Stimulated activated naive CD4-positive, alpha-beta T cell treated with Interleukin-2 at 50 U/mL for 16 hours (primary cell): ENCODE measurements at regions not wholly inside any gene's neighbourhood (a gene's known extent, or its start where the extent isn't known, plus 50 kb on each side); places are given as distances from the start of the nearest gene placed in this dataset.
"Not testable (repeated sequence)": the region's sequence is repeated elsewhere in the genome, so short reads cannot be mapped to it uniquely, and the experiment has no call there.

ENCODE experiments used
- DNase-seq: peaks from one replicate; lab custom pipeline; 2025; lab: John Stamatoyannopoulos, UW

DNA sequence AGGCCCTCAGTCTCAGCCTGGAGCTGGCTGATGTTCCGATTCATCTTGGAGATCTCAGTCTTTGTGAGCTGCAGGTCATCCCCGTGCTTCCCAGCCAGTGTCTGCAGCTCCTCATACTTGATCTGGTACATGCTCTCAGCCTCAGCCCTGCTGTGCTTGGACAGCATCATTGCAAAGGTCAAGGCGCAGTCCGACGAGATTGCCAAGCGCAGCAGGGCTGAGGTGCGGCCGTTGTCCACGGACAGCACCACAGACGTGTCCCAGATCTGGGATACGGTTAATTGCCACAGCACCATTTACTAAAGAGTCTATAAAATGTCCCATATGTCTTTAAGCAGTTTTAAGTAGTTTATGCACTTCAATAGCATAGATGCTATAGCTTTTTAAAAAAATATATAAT, 965.7 kb downstream of the FSCB start:
- DNase-seq, result no peak

DNA sequence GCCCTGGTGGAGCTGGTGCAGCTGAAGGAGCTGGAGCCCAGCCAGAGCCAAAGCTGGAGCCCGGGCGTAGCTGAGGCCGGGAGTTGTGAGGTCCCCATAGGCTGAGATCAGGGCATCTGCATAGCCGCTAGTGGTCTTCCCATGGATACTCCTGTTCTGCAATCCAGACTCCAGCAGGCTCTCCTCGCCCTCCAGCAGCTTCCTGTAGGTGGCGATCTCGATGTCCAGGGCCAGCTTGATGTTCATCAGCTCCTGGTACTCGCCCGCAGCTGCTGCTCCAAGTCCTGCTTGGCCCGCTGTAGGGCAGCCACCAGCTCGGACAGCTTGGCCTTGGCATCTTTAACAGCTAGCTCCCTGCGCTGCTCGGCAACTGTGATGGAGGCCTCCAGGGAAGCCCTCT, 966.1 kb downstream of the FSCB start:
- DNase-seq, result no peak

DNA sequence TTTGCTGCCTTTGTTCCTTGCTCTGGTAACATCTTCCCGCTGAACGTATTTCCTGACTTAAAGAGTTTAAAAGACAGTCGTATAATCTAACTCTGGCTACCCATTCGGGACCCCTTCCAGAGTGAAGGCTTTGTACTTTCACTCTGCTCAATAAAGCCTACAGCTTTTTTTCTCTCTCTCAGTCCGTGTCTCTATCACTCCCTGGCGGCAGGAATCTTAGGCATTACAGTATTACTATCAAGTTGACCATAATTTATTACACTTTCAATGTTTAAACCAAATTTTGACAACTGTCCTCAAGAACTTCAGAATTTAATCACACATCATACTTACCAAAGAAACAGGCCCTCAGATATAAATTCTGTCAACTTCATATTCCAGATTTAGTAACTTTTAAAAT, 967.9 kb downstream of the FSCB start:
- DNase-seq, result no peak

DNA sequence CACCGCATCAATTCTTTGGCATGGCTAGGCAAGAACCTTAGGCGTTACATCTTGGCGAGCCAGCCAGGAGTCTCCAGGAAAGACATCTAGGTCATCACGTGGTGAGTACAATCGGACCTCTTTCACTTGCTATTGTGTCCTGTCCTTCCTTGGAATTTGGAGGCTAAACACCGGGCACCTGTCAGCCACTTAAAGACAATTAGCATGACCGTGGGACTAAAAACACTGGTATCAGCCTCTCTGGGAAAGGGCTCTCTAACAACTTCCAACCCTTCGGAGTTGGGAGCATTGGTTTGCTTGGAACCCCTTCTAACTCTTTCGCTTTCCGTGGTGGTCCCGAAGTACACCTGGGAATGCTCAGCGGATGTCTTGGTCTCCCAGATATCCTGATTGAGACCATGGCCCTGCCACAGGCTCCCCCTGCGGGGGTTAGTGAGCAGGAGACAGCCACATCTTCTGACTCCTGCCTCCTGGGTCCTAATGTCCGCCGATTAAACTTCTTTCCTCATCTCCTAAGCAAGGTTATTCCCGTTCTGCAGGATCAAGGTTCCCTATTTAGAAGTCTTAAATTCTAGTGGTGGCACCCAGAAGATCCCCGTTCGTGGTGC, 971.7 kb downstream of the FSCB start:
- DNase-seq, result no peak

DNA sequence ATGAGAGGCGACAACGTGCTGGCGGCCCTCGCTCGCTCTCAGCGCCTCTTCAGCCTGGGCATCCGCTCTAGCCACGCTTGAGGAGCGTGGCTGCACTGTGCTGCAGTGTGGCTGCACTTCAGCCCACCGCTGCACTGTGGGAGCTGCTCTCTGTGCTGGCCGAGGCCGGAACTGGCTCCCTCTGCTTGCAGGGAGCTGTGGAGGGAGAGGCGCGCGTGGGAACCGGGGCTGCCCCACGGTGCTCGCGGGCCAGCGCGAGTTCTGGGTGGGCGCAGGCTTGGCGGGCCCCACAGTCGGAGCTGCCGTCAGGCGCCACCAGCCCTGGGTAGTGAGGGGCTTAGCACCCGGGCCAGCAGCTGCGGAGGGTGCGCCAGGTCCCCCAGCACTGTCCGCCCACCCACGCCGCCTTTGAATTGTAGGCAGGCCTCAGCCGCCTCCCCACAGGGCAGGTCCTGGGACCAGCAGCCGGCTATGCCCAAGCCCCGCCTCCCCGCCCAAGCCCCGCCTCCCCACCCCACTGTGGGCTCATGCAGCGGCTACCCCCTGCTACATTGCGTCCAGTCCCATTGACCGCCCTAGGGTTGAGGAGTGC, 974.2 kb downstream of the FSCB start:
- no peak for DNase-seq

DNA sequence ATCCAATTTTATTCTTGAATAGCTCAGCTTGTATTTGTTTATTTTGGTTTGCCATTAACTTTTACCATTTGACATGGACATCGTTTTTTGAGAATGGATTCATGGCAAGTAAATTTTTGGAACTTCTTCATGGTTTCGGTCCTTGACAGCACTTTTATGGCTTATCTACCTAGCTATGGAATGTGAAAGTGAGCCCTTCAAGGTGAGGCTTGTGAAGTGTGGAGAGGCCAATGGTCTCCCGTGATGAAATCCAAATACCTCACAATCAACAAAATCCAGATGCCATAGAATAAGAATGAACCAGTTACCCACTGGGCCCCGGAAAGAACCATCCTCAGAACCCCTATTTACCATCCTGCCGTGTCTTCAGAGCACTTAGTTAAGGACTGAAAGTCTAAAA, 978.8 kb downstream of the FSCB start:
- DNase-seq, result no peak

DNA sequence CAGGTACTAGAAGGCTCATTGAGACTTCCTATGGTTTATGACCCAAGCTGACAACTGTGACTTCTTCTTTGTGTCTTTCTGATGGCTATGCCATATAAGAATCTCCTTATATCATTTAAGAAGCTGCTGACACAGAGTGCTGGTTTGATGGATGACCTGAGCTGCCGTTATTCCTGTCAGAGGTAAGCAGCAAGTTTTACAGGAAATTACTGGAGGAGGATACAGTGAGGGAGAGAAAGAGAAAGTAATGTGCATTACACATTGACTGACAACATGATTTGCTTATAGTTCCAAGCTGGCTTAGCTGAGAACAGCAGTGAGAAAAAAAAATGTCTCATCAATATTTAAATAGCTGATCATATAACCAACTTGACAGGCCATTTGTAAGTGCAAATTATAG, 981.4 kb downstream of the FSCB start:
- DNase-seq, result no peak

DNA sequence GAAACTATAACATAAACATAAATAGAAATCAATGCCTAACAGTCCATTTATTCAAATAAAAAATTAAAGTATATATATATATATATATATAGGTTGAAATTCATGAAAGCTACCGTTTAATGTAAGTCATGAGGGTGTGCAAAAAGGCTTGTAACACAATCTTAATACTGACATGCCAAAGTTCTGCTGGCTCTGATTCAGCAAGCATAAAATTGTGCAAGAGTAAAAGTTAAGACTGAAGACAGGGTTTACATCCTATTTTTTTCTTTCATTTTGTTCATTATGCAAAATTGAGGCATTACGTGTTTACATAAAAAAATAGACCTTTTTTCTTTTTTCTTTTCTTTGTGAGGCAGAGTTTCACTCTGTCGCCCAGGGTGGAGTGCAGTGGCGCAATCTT, 984.2 kb downstream of the FSCB start:
- no peak for DNase-seq

DNA sequence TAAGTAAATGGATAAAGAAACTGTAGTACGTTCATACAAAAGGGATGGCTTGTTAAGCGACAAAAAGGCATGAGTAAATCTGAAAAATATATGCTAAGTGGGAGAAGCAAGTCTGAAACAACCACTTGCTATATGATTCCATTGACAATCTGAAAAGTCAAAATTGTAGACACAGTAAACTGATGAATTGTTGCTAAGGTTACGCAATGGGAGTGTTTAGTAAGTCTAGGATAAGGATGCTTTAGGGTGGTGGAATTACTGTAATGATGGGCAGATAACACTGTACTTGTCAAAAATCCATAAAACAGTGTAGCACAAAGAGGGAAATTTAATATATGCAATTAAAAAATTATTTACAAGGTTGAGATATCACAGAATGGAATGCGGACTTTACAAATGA, 984.9 kb downstream of the FSCB start:
- no peak for DNase-seq

DNA sequence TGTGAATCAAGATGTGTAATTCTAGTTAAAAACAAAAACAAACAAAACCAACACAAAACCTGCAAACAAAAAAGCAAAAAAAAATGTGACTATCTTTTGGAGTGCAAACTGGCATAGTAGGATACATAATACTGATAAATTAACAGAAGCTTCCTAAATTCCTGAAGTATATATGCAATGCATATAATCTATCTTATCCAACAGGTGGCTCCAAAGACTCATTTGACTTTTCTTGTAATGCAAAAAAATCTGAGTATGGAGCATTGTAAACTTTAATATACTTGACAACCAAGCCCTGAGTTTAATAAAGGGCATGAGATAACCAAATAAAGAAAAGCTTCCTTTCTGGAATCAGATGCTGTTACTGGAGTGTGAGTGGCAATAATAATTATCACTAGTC, 1003.6 kb downstream of the FSCB start:
- no peak for DNase-seq

DNA sequence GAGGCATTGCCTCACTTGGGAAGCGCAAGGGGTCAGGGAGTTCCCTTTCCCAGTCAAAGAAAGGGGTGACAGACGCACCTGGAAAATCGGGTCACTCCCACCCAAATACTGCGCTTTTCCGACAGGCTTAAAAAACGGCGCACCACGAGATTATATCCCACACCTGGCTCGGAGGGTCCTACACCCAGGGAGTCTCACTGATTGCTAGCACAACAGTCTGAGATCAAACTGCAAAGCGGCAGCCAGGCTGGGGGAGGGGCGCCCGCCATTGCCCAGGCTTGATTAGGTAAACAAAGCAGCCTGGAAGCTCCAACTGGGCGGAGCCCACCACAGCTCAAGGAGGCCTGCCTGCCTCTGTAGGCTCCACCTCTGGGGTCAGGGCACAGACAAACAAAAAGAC, 1014.7 kb downstream of the FSCB start:
- DNase-seq, result not testable (repeated sequence)

DNA sequence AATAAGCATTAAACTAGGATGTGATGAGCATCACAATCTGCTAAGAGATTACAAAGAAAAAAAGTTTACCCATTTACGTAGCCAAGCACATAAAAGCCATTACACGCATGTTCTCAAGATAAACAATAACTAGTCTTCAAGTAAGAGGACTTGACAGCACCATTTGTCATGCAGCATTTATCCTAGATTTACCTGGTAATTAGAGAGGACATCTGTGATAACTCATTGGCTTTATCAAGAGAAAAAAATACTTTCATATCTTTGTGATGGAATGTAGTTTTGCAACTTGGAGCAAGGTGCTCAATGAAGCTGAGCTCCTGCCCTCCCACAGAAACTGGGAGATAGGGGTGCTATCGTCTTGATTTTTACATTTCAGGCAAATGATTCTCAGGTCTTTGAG, 1023.7 kb downstream of the FSCB start:
- DNase-seq, result no peak

DNA sequence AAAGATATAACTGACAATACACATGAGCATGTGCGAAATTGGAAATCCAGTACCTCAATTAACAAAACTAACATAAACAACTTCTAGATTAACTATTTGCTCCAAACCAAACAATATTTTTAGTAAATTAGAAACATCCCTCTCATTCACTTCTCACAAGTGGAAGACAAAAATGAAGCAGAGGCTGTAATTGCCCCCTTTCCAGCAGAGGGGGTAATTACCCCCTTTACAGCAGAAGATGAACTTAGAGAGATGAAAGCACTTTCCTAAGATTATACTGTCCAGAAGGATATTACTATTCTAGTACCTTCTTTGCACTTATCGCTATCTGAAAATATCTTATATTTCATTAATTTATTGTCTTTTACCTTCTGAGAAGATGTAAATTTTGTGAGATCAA, 1025.2 kb downstream of the FSCB start:
- DNase-seq, result no peak

DNA sequence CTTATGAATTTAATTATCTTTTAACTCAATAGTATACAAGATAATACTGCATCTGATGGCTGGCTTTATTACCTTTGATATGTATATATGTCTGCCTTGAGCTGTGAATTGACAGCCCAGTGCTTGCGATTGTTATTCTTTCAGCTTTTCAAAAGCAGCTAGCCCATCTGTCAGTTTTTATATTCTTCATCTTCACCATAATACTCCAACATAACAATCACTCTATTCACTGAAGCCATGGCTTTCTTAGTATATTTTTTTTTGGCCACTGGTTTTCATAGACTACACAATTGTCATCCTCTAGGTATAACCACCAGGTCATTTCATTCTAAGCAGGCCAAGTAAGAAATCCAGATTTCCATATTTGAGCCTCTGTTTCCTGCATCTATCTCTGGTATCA, 1026.1 kb downstream of the FSCB start:
- DNase-seq, result no peak

DNA sequence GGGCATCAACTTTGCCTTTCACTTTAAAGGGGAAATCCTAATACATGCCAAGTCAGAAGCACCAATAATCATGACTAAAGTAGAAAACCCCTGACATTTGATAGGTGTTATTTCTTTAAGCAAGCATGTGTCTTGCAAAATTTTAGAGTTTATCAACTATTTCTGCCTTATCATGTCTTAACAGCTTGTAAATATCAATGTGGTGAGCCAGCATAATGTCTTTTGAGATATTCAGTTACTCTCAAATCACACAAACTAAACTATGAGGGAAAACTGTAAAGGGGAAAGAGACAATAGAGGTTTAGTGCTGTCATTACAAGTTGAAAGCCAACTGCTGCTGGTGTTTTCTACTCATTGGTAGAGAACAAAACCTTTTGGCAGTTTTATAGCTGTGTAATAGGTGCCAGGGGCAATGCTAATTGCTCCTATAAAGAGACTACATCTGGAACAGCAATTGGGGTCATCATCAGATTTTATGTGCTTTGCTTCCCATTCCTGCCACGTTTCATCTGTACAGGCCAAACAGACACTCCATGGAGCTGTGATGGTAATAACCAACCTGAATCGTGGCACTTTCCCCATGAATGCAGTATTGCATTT, 1027.4 kb downstream of the FSCB start:
- no peak for DNase-seq

DNA sequence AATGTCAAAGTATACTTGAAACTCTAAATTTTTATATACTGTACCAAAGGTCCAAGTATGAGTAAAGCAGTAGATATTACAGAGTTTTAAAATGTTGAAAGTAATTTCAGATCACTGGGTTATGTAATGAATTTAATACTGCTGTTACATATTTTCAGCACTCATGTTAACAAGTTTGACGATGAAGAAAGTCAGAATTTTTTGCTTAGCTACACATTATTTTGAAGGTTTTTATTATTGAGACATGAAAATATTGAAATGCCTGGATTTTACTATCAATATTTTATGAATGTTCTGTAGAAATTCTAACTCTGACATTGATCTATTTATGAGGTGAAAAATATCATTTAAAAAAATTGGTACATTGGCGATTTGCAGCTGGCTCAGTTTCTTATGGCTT, 1030.3 kb downstream of the FSCB start:
- DNase-seq, result no peak

DNA sequence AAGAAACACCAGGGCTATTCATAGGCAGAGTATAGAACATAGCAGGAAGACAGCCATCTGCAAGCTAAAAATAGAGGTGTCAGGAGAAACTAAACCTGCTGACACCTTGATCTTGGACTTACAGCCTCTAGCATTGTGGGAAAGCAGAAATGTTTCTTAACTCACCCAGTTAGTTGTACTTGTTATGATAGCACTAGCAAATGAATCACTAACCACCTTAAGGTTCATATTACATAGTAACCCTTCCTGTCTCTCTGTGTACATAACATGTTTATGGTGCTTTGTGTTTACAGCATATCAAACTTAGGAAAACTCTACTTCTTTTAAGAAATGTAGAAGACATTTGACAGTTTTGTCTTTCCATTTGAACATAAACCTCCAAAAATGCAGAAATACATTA, 1031.3 kb downstream of the FSCB start:
- DNase-seq, result no peak

DNA sequence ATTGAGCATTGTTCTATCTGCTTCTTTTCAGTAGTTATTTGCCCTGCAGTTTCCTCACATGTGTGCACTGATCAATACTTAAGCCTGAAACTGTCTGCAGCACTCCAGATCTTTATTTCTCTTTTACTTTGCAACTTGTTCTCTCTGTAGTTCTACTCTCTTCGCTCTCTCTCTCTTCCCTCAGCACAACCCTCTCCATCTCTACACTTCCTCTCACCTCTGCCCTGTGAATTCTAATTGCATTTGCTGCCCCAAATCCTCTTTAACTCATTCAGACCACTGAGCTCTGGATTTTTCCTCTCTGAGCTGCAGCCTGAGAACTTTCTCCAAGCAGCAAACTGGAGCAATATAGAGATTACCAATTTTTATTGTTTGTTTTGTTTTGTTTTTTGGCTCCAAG, 1035.5 kb downstream of the FSCB start:
- no peak for DNase-seq

DNA sequence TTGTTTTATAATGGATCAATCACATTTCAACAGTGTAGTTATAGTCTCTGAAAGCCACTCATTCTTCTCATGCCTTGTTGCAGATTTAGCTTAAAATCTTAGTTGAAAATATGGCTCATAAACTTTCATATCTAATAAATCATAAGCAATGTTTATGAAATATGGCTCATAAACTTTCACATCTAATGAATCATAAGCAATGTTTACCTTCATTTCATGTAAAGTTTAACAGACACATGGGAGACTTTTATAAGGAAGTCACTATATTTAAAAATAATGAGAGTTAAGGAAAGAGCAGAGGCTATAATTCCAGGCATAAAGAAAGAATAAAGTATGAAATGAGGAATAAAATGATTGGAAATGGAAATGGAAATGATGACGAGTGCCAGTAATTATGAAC, 1042.1 kb downstream of the FSCB start:
- DNase-seq, result no peak

DNA sequence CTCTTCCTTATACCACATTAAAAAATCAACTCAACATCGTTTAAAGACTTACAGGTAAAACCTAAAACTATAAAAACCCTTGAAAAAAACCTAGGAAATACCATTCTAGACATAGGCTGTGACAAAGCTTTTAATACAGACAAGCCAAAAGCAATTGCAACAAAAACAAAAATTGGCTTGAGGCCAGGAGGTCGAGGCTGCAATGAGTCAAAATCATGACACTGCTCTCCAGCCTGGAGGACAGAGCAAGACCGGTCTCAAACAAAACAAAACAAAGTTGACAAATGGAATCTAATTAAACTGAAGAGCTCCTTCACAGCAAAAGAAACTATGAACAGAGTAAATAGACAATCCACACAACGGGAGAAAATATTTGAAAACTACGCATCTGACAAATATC, 1057.8 kb downstream of the FSCB start:
- no peak for DNase-seq

DNA sequence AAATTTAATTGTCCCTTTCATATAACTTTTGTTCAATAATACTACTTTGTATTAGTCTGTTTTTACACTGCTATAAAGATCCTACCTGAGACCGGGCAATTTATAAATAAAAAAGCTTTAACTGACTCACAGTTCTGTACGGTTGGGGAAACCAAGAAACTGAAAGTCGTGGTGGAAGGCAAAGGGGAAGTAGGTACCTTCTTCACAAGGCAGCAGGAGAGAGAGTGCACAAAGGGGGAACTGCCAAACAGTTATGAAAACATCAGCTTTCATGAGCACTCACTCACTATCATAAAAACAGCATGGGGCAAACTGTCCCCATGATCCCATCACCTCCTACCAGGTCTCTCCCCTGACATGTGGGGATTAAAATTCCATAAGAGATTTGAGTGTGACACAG, 1069.0 kb downstream of the FSCB start:
- no peak for DNase-seq

DNA sequence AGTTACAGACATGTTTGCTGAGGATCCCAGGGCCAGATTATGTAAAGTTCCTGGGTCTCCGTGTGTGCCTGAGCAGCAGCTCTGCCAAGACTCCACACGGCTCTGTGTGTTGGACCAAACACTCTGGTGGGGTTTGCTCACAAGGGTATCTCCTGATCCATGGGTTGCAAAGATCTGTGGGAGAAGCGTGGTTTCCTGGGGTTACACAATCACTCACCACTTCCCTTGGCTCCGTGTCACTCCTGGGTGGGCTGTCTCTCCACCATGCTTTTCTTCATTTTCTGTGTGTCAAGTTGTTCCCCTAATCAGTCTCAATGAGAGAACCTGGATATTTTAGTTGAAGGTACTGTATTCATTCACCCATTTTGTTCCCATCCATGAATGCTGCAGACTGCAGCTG, 1088.8 kb downstream of the FSCB start:
- DNase-seq, result no peak

DNA sequence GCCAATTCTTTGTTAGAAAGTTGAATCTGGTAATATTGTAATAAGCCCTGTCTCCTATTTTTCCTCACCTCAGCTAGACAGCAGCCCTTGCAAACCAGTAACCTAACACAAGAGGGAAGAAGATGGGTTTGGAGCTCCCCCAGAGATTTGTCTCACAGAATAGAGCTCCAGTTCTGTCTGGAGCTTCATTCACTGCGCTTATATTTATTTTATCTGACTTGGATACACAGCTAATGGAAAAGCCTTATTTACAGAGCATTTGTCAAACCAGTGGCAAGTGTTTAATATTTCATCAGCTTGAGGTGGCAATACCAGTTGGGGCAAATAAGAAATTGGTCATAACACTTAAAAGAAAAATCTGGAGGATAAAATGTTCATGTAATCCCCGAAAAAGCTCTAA, 1094.0 kb downstream of the FSCB start:
- DNase-seq, result no peak

DNA sequence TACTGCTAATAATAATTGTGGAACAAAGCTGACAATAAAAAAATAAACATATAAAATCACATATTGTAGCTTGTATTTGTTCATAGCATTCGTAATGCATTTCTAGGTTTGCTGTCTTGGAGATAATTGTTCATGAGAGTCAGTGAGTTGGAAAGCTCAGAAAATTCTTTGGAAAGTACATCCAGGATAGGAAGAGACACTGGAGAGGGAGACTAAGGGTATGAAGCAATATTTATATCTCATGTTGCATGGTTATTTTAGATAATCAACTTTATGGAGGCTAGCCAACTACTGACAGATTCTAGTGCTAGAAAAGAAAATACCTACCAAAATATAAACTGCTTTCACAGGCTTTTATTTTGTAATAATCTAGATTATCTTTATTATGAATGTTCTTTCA, 1095.2 kb downstream of the FSCB start:
- DNase-seq, result no peak
